ENCODE measurements at regions not wholly inside any gene's neighbourhood (a gene's known extent, or its start where the extent isn't known, plus 50 kb on each side); places are given as distances from the start of the nearest gene placed in this dataset.

DNA sequence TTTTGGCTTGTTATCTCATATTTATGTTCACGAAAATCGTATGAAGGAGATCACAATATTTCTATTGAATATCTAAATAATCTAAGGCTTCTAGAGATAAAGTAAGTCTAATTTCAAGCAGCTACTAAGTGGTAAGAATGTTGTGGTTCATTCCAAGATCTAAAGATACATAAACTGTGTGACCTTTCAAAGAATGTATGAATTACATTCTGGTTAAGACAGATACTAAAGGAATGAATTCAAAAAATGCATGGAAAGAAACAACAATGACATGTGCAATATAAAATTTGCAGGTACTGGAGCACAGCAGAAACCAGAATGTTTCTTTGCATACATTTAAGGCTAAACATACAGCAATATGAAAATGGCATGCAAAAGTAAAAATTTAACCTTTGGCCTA is 1214.6 kb downstream of the CDH8 start:
- TF ChIP-seq, protein P1, sequence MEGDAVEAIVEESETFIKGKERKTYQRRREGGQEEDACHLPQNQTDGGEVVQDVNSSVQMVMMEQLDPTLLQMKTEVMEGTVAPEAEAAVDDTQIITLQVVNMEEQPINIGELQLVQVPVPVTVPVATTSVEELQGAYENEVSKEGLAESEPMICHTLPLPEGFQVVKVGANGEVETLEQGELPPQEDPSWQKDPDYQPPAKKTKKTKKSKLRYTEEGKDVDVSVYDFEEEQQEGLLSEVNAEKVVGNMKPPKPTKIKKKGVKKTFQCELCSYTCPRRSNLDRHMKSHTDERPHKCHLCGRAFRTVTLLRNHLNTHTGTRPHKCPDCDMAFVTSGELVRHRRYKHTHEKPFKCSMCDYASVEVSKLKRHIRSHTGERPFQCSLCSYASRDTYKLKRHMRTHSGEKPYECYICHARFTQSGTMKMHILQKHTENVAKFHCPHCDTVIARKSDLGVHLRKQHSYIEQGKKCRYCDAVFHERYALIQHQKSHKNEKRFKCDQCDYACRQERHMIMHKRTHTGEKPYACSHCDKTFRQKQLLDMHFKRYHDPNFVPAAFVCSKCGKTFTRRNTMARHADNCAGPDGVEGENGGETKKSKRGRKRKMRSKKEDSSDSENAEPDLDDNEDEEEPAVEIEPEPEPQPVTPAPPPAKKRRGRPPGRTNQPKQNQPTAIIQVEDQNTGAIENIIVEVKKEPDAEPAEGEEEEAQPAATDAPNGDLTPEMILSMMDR (IDR thresholded peaks at IDR 0.05; ENCODE audit: insufficient read depth, low read length, poor library complexity, severe bottlenecking): no peak
- TF ChIP-seq EZH2phosphoT487 (conservative IDR thresholded peaks at IDR 0.05; ENCODE audit: low read length): no peak

All from SU-DHL-6 (cell line).